Panc1 (cell line): ENCODE measurements at regions not wholly inside any gene's neighbourhood (a gene's known extent, or its start where the extent isn't known, plus 50 kb on each side); places are given as distances from the start of the nearest gene placed in this dataset.

Experiments used
- ATAC-seq: fragments of 200-7000 bp; cut with Tn5 transposase; 2 replicates; pipeline ENCODE4 v1.9.1; 2020; ENCODE audit warnings: mild to moderate bottlenecking, moderate library complexity
- BruUV-seq: library from RNA; stranded (reverse); fragments of 400-500 nt; replicated peaks from 2 replicates; lab custom pipeline; 2021; lab: Mats Ljungman, UMichigan
- CTCF ChIA-PET: fragments of 300-600 bp; sonication (Branson Sonifier 250); formaldehyde crosslinking; loops from one replicate; lab custom pipeline; 2022; ENCODE audit warnings: antibody characterized with exemption; lab: Charles Lee
- POLR2A ChIA-PET: fragments of 300-600 bp; sonication (Branson Sonifier 250); formaldehyde crosslinking; loops from one replicate; lab custom pipeline; 2022; ENCODE audit warnings: antibody characterized with exemption; lab: Charles Lee
- DNase-seq: peaks from one replicate; pipeline ENCODE4 v3.0.0-alpha.2; 2010; ENCODE audit warnings: low read depth, low spot score
- H3K27ac ChIP-seq: 2 replicates; pipeline ENCODE4 v1.5.1; 2011; ENCODE audit warnings: mild to moderate bottlenecking, low read length, inconsistent platforms
- H3K27me3 ChIP-seq: fragments of 200-500 bp; sonication (Bioruptor generic); 2 replicates; pipeline ENCODE4 v1.6.0; 2014; ENCODE audit warnings: low read length, inconsistent platforms; ENCODE audit not compliant: control insufficient read depth, insufficient read depth
- H3K36me3 ChIP-seq: fragments of 200-500 bp; sonication (Bioruptor generic); 2 replicates; pipeline ENCODE4 v1.5.1; 2014; ENCODE audit warnings: inconsistent platforms, mild to moderate bottlenecking, low read length, moderate library complexity; ENCODE audit not compliant: control insufficient read depth, insufficient read depth
- H3K4me1 ChIP-seq: 2 replicates; pipeline ENCODE4 v1.5.1; 2011; ENCODE audit warnings: inconsistent platforms, mild to moderate bottlenecking, low read length, moderate library complexity; ENCODE audit not compliant: control insufficient read depth, insufficient read depth
- H3K4me3 ChIP-seq, 2 experiments: 2 replicates each; pipeline ENCODE4 v1.5.1; 2011 to 2012; ENCODE audit warnings: low read depth in 2 of 2, low read length in 2 of 2, mild to moderate bottlenecking in 2 of 2, inconsistent platforms in 1 of 2, moderate library complexity in 1 of 2
- H3K9me3 ChIP-seq: fragments of 200-500 bp; sonication (Bioruptor generic); 2 replicates; pipeline ENCODE4 v1.5.1; 2014; ENCODE audit warnings: low read depth, mild to moderate bottlenecking, inconsistent platforms, low read length, moderate library complexity; ENCODE audit not compliant: control insufficient read depth, insufficient read depth
- POLR2AphosphoS5 ChIP-seq: IDR thresholded peaks from 2 replicates; pipeline ENCODE4 v1.6.1; 2012; ENCODE audit warnings: mild to moderate bottlenecking, low read depth, low read length, moderate library complexity
- SIN3A ChIP-seq: IDR thresholded peaks from 2 replicates; pipeline ENCODE4 v1.6.1; 2012; ENCODE audit warnings: low read depth, mild to moderate bottlenecking, low read length, moderate library complexity, borderline replicate concordance; ENCODE audit not compliant: insufficient read depth
- TCF7L2 ChIP-seq: IDR thresholded peaks from 2 replicates; pipeline ENCODE4 v1.6.1; 2011; ENCODE audit warnings: mild to moderate bottlenecking, low read depth, low read length, inconsistent platforms
- in situ Hi-C: cut with HindIII; loops from 2 replicates; pipeline ENCODE4 v1.10.0; 2016; ENCODE audit warnings: low sequenced_read_pairs, low pct_unique_long_range_greater_than_20kb
- intact Hi-C: fragments of 100-400 bp; cut with micrococcal nuclease; formaldehyde crosslinking; loops from one replicate; pipeline ENCODE4 v1.10.0; 2022; ENCODE audit not compliant: unreplicated experiment
- TF ChIP-seq, protein P1 (sequence below), 2 experiments: IDR thresholded peaks; 2 replicates each; pipeline ENCODE4 v1.6.1; 2011 to 2012; ENCODE audit warnings: low read depth in 2 of 2, control low read depth in 1 of 2, low read length in 1 of 2, mild to moderate bottlenecking in 1 of 2, moderate library complexity in 1 of 2; ENCODE audit not compliant: insufficient read depth in 1 of 2
- TF ChIP-seq, protein P2 (sequence below): fragments of 450-650 bp; IDR thresholded peaks from 2 replicates; pipeline ENCODE4 v1.5.1; 2017; ENCODE audit warnings: mild to moderate bottlenecking

- ChIA-PET CTCF (no interaction called here), POLR2A (no interaction called here)
- H3K36me3 ChIP-seq: no peaks in the 10 kb centered on the region
- no peaks in the 10 kb centered on the region; the same call in none of the 2 replicates for H3K4me1 ChIP-seq
- ATAC-seq: no peak
- H3K27me3 ChIP-seq: no peaks in the 10 kb centered on the region
- no peak overlapping the region for H3K4me3 ChIP-seq
- BruUV-seq: no TSS peak
- no peaks in the 10 kb centered on the region for H3K9me3 ChIP-seq
- no peak for DNase-seq
- intact Hi-C loops (no loop called here), in situ Hi-C loops (no loop called here)
- TF ChIP-seq, protein P1, sequence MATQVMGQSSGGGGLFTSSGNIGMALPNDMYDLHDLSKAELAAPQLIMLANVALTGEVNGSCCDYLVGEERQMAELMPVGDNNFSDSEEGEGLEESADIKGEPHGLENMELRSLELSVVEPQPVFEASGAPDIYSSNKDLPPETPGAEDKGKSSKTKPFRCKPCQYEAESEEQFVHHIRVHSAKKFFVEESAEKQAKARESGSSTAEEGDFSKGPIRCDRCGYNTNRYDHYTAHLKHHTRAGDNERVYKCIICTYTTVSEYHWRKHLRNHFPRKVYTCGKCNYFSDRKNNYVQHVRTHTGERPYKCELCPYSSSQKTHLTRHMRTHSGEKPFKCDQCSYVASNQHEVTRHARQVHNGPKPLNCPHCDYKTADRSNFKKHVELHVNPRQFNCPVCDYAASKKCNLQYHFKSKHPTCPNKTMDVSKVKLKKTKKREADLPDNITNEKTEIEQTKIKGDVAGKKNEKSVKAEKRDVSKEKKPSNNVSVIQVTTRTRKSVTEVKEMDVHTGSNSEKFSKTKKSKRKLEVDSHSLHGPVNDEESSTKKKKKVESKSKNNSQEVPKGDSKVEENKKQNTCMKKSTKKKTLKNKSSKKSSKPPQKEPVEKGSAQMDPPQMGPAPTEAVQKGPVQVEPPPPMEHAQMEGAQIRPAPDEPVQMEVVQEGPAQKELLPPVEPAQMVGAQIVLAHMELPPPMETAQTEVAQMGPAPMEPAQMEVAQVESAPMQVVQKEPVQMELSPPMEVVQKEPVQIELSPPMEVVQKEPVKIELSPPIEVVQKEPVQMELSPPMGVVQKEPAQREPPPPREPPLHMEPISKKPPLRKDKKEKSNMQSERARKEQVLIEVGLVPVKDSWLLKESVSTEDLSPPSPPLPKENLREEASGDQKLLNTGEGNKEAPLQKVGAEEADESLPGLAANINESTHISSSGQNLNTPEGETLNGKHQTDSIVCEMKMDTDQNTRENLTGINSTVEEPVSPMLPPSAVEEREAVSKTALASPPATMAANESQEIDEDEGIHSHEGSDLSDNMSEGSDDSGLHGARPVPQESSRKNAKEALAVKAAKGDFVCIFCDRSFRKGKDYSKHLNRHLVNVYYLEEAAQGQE (IDR thresholded peaks at IDR 0.05; ENCODE audit: insufficient read depth in 1 of 2, low read depth in 2 of 2, low read length in 1 of 2): no peak
- TF ChIP-seq TCF7L2: no peak
- H3K27ac ChIP-seq: no peak overlapping the region
These were observed 231.7 kb downstream of the SIM1 start for GRCh38 chr6:100232781-100233573.

DNA sequence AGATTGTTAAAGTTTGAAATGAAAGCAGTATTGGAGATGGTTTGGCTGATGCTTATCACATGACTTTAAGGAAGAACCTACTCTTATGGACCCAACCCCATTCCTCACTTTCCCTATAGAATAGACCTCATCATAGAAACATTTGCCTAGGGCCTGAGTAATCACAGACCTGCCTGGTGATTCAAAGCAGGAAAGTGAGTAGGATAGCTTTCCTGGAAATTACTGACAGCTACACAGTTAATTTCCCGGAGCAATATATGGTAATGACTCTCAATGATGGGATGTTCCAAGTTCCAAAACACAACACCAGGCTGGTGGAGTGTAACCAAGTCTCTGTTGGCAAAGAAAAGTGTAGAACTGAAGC lies 233.8 kb downstream of the SIM1 start:
- H3K4me3 ChIP-seq: no peak overlapping the region
- in situ Hi-C loops: no loop called here
- no peaks in the 10 kb centered on the region for H3K9me3 ChIP-seq
- ATAC-seq: no peak
- intact Hi-C loops: no loop called here
- no peaks in the 10 kb centered on the region for H3K27me3 ChIP-seq
- ChIA-PET POLR2A (no interaction called here), CTCF (no interaction called here)
- no peaks in the 10 kb centered on the region for H3K36me3 ChIP-seq
- H3K4me1 ChIP-seq: no peaks in the 10 kb centered on the region; the same call in none of the 2 replicates
- TF ChIP-seq, protein P2, sequence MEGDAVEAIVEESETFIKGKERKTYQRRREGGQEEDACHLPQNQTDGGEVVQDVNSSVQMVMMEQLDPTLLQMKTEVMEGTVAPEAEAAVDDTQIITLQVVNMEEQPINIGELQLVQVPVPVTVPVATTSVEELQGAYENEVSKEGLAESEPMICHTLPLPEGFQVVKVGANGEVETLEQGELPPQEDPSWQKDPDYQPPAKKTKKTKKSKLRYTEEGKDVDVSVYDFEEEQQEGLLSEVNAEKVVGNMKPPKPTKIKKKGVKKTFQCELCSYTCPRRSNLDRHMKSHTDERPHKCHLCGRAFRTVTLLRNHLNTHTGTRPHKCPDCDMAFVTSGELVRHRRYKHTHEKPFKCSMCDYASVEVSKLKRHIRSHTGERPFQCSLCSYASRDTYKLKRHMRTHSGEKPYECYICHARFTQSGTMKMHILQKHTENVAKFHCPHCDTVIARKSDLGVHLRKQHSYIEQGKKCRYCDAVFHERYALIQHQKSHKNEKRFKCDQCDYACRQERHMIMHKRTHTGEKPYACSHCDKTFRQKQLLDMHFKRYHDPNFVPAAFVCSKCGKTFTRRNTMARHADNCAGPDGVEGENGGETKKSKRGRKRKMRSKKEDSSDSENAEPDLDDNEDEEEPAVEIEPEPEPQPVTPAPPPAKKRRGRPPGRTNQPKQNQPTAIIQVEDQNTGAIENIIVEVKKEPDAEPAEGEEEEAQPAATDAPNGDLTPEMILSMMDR: no peak
- TF ChIP-seq, protein P1 (IDR thresholded peaks at IDR 0.05; ENCODE audit: insufficient read depth in 1 of 2, low read depth in 2 of 2, low read length in 1 of 2): no peak
- TF ChIP-seq POLR2AphosphoS5: no peak
- TF ChIP-seq TCF7L2: no peak
- TF ChIP-seq SIN3A: no peak
- no TSS peak for BruUV-seq
- no peak overlapping the region for H3K27ac ChIP-seq
- DNase-seq: no peak
